H1 (cell line): ENCODE measurements at regions not wholly inside any gene's neighbourhood (a gene's known extent, or its start where the extent isn't known, plus 50 kb on each side); places are given as distances from the start of the nearest gene placed in this dataset.

ENCODE experiments used
- CTCF ChIA-PET: fragments of 300-600 bp; sonication (Branson Sonifier 250); formaldehyde crosslinking; loops from one replicate; lab custom pipeline; 2021; ENCODE audit not compliant: partially characterized antibody; lab: Charles Lee
- POLR2A ChIA-PET: fragments of 300-600 bp; sonication (Branson Sonifier 250); formaldehyde crosslinking; loops from one replicate; lab custom pipeline; 2021; ENCODE audit warnings: inconsistent platforms; ENCODE audit not compliant: partially characterized antibody; lab: Charles Lee
- DNase-seq, 2 experiments: peaks; one replicate each; pipeline versions ENCODE4 v3.0.0 to v3.0.0-alpha.2; 2010 to 2022; ENCODE audit warnings: low spot score in 2 of 2, low read depth in 1 of 2, mixed read lengths in 1 of 2
- FAIRE-seq: peaks from 2 replicates; lab custom pipeline; 2011; peaks lifted over from hg19 to GRCh38; lab: Jason Lieb, UNC
- H2AFZ ChIP-seq: 2 replicates; pipeline ENCODE4 v1.8.1; 2012; ENCODE audit warnings: low read length, inconsistent platforms
- H2AK5ac ChIP-seq: 2 replicates; pipeline ENCODE4 v1.6.1; 2013; ENCODE audit warnings: low read depth, low read length
- H2BK120ac ChIP-seq: replicated peaks from 2 replicates; pipeline ENCODE3; 2013; ENCODE audit warnings: low read depth, low read length, inconsistent platforms
- H2BK12ac ChIP-seq: 2 replicates; pipeline ENCODE4 v1.6.1; 2013; ENCODE audit warnings: low read depth, low read length
- H2BK15ac ChIP-seq: 2 replicates; pipeline ENCODE4 v1.6.1; 2013; ENCODE audit warnings: low read length
- H2BK20ac ChIP-seq: 2 replicates; pipeline ENCODE4 v1.6.1; 2013; ENCODE audit warnings: low read length
- H2BK5ac ChIP-seq: 2 replicates; pipeline ENCODE4 v1.6.1; 2013; ENCODE audit warnings: low read depth, low read length
- H3K14ac ChIP-seq: 2 replicates; pipeline ENCODE4 v1.6.1; 2013; ENCODE audit warnings: inconsistent platforms; ENCODE audit not compliant: insufficient read length
- H3K18ac ChIP-seq: 2 replicates; pipeline ENCODE4 v1.6.1; 2013; ENCODE audit warnings: low read length; ENCODE audit errors: extremely low read depth
- H3K23ac ChIP-seq: 2 replicates; pipeline ENCODE4 v1.6.1; 2013; ENCODE audit warnings: inconsistent platforms; ENCODE audit not compliant: insufficient read length
- H3K23me2 ChIP-seq: 2 replicates; pipeline ENCODE4 v1.6.1; 2013; ENCODE audit warnings: low read depth, low read length
- H3K27ac ChIP-seq: 2 replicates; pipeline ENCODE4 v1.6.1; 2011; ENCODE audit warnings: low read depth, low read length, inconsistent platforms
- H3K27me3 ChIP-seq, 4 experiments: replicated peaks in 1 of 4; 1 replicate in 1 of 4; 2 replicates in 3 of 4; pipeline versions ENCODE4 v1.6.1 to v1.8.1; 2011 to 2013; ENCODE audit warnings: low read length in 3 of 4, mild to moderate bottlenecking in 3 of 4, inconsistent platforms in 2 of 4, mixed read lengths in 2 of 4, moderate library complexity in 1 of 4; ENCODE audit not compliant: control insufficient read depth in 3 of 4, insufficient read depth in 3 of 4; ENCODE audit errors: extremely low read depth in 1 of 4
- H3K36me3 ChIP-seq, 4 experiments: 2 replicates each; pipeline versions ENCODE4 v1.6.1 to v1.8.1; 2011 to 2013; ENCODE audit warnings: mild to moderate bottlenecking in 4 of 4, low read length in 3 of 4, moderate library complexity in 2 of 4, control low read depth in 1 of 4, inconsistent platforms in 1 of 4; ENCODE audit not compliant: insufficient read depth in 4 of 4, control insufficient read depth in 2 of 4
- H3K4ac ChIP-seq: replicated peaks from 2 replicates; pipeline ENCODE3; 2013; ENCODE audit warnings: low read length, low read depth, mixed read lengths, inconsistent platforms; ENCODE audit not compliant: insufficient read length
- H3K4me1 ChIP-seq, 4 experiments: replicated peaks in 1 of 4; 1 replicate in 1 of 4; 2 replicates in 3 of 4; pipeline versions ENCODE4 v1.6.1 to v1.8.1; 2011 to 2013; ENCODE audit warnings: low read length in 3 of 4, inconsistent platforms in 2 of 4, mixed read lengths in 1 of 4; ENCODE audit not compliant: insufficient read depth in 4 of 4, control insufficient read depth in 3 of 4
- H3K4me2 ChIP-seq, 2 experiments: 2 replicates each; pipeline versions ENCODE4 v1.6.1 to v1.8.1; 2011 to 2013; ENCODE audit warnings: low read depth in 2 of 2, low read length in 2 of 2, control low read depth in 1 of 2, inconsistent platforms in 1 of 2, mild to moderate bottlenecking in 1 of 2; ENCODE audit not compliant: insufficient read depth in 1 of 2
- H3K4me3 ChIP-seq, 4 experiments: fragments of 200-600, 300-600 bp in 1 of 4; sonication (generic), shearing (Covaris generic), sonication (Bioruptor Twin) in 1 of 4; 2 replicates each; pipeline versions ENCODE4 v1.5.1 to v1.8.1; 2011 to 2016; ENCODE audit warnings: low read length in 4 of 4, low read depth in 3 of 4, control low read depth in 2 of 4, inconsistent platforms in 2 of 4, mild to moderate bottlenecking in 2 of 4, mixed read lengths in 1 of 4, moderate library complexity in 1 of 4; ENCODE audit not compliant: insufficient read depth in 2 of 4; ENCODE audit errors: extremely low read depth in 1 of 4
- H3K56ac ChIP-seq: replicated peaks from 2 replicates; pipeline ENCODE3; 2013; ENCODE audit warnings: low read depth, mild to moderate bottlenecking, mixed read lengths, low read length, inconsistent platforms; ENCODE audit not compliant: insufficient read length
- H3K79me1 ChIP-seq: 2 replicates; pipeline ENCODE4 v1.6.1; 2013; ENCODE audit warnings: low read depth, low read length, control low read depth
- H3K79me2 ChIP-seq, 2 experiments: 2 replicates each; pipeline versions ENCODE4 v1.6.1 to v1.8.1; 2012 to 2013; ENCODE audit warnings: low read length in 2 of 2, mild to moderate bottlenecking in 2 of 2, inconsistent platforms in 1 of 2; ENCODE audit not compliant: insufficient read depth in 2 of 2, control insufficient read depth in 1 of 2
- H3K9ac ChIP-seq, 4 experiments: replicated peaks in 1 of 4; 1 replicate in 1 of 4; 2 replicates in 3 of 4; pipeline versions ENCODE4 v1.6.1 to v1.8.1; 2011 to 2013; ENCODE audit warnings: low read depth in 3 of 4, low read length in 3 of 4, control low read depth in 2 of 4, mild to moderate bottlenecking in 2 of 4, moderate library complexity in 2 of 4, inconsistent platforms in 1 of 4; ENCODE audit errors: extremely low read depth in 1 of 4
- H3K9me3 ChIP-seq, 2 experiments: 2 replicates each; pipeline versions ENCODE4 v1.6.1 to v1.8.1; 2012 to 2013; ENCODE audit warnings: mild to moderate bottlenecking in 2 of 2, moderate library complexity in 2 of 2, control low read depth in 1 of 2, inconsistent platforms in 1 of 2, low read depth in 1 of 2, low read length in 1 of 2, mixed read lengths in 1 of 2; ENCODE audit not compliant: insufficient read depth in 2 of 2
- H4K20me1 ChIP-seq, 2 experiments: replicated peaks in 1 of 2; 2 replicates each; pipeline versions ENCODE3 to v1.8.1; 2011 to 2013; ENCODE audit warnings: inconsistent platforms in 2 of 2, low read length in 2 of 2, mild to moderate bottlenecking in 1 of 2; ENCODE audit not compliant: insufficient read depth in 2 of 2, control insufficient read depth in 1 of 2
- H4K5ac ChIP-seq: 2 replicates; pipeline ENCODE4 v1.6.1; 2013; ENCODE audit warnings: low read length, low read depth, mixed read lengths, inconsistent platforms; ENCODE audit not compliant: insufficient read length
- H4K8ac ChIP-seq: 2 replicates; pipeline ENCODE4 v1.8.0; 2013; ENCODE audit warnings: mild to moderate bottlenecking, moderate library complexity, low read length, inconsistent platforms; ENCODE audit not compliant: insufficient read depth; ENCODE audit errors: extremely low read depth
- H4K91ac ChIP-seq: replicated peaks from 2 replicates; pipeline ENCODE3; 2013; ENCODE audit warnings: low read length, mixed read lengths, inconsistent platforms; ENCODE audit not compliant: insufficient read length
- FOSL1 ChIP-seq: IDR thresholded peaks from 2 replicates; pipeline ENCODE4 v1.6.1; 2011; ENCODE audit warnings: mild to moderate bottlenecking, low read depth, low read length, moderate library complexity; ENCODE audit not compliant: insufficient read depth
- KDM4A ChIP-seq: IDR thresholded peaks from one replicate; pipeline ENCODE4 v1.7.1; 2012; ENCODE audit warnings: low read depth, mild to moderate bottlenecking, moderate library complexity, low read length, inconsistent platforms; ENCODE audit not compliant: severe bottlenecking
- MAFK ChIP-seq: IDR thresholded peaks from 2 replicates; pipeline ENCODE4 v1.6.1; 2012; ENCODE audit warnings: low read depth, mild to moderate bottlenecking, improper control_type of control experiment, low read length
- NANOG ChIP-seq: IDR thresholded peaks from 2 replicates; pipeline ENCODE4 v1.6.1; 2011; ENCODE audit warnings: low read length, low read depth, mild to moderate bottlenecking, inconsistent platforms; ENCODE audit not compliant: insufficient read depth, poor library complexity, severe bottlenecking
- POU5F1 ChIP-seq: IDR thresholded peaks from 2 replicates; pipeline ENCODE4 v1.6.1; 2011; ENCODE audit warnings: low read depth, mild to moderate bottlenecking, low read length, moderate library complexity
- RXRA ChIP-seq: IDR thresholded peaks from 2 replicates; pipeline ENCODE4 v1.6.1; 2011; ENCODE audit warnings: low read depth, mild to moderate bottlenecking, low read length, moderate library complexity; ENCODE audit not compliant: insufficient read depth
- TCF12 ChIP-seq: IDR thresholded peaks from 2 replicates; pipeline ENCODE4 v1.6.1; 2011; ENCODE audit warnings: low read depth, mild to moderate bottlenecking, low read length
- YY1 ChIP-seq: IDR thresholded peaks from 2 replicates; pipeline ENCODE4 v1.6.1; 2011; ENCODE audit warnings: low read depth, mild to moderate bottlenecking, low read length
- WGBS, 2 experiments: shearing (Covaris generic) in 1 of 2; methylation state at CpG; one replicate each; pipeline versions ENCODE4 v1.1.6 to v1.1.7; 2013 to 2015; ENCODE audit warnings: low lambda C conversion rate in 2 of 2, mixed read lengths in 2 of 2, inconsistent platforms in 1 of 2, low coverage in 1 of 2, missing lambda C conversion rate in 1 of 2; ENCODE audit not compliant: insufficient replicate concordance in 2 of 2, insufficient coverage in 1 of 2, insufficient read length in 1 of 2; ENCODE audit errors: extremely low coverage in 1 of 2, missing lambda C conversion rate in 1 of 2; 5-methylcytosine and 5-hydroxymethylcytosine counted together

GRCh38 chr3:159813822-159814531 is 174.7 kb upstream of the IL12A start:
- H3K4me1 ChIP-seq, result peaks cover 2 to 6% (median 3%) of the 10 kb centered on the region in 4 experiments; a peak in 5 of 7 replicates
- H3K4me2 ChIP-seq, result peak overlapping the region in 1 of 2 experiments; percentile 29; a peak in 2 of 4 replicates
- H3K79me2 ChIP-seq, result no peaks in the 10 kb centered on the region; a peak in 1 of 4 replicates
- no peak overlapping the region for H2BK20ac ChIP-seq
- no peak overlapping the region for H3K4ac ChIP-seq
- no peaks in the 10 kb centered on the region for H3K9me3 ChIP-seq
- H2BK15ac ChIP-seq, result no peak overlapping the region
- ChIA-PET POLR2A (no interaction called here), CTCF (interaction anchor here (0.5 to 2.2 kb wide), 13 partner anchors 9 to 334 kb away, joined by 3 to 14 read pairs (median 3); partner anchors contain the start of gene IL12A)
- no peak overlapping the region for H3K18ac ChIP-seq
- no peaks in the 10 kb centered on the region for H3K27me3 ChIP-seq
- DNase-seq, result peak in 1 of 2 experiments; percentile 31
- no peak overlapping the region for H4K91ac ChIP-seq
- no peak overlapping the region for H2BK120ac ChIP-seq
- H3K14ac ChIP-seq, result no peak overlapping the region
- no peaks in the 10 kb centered on the region for H3K79me1 ChIP-seq
- FAIRE-seq, result peak; percentile 42
- H3K23ac ChIP-seq, result no peak overlapping the region
- H3K36me3 ChIP-seq, result no peaks in the 10 kb centered on the region
- no peak overlapping the region for H2BK12ac ChIP-seq
- H2AFZ ChIP-seq, result no peak overlapping the region
- WGBS, 2 experiments, result 70% methylated on average over 8 of the region's 8 CpGs; no CpG with 5 or more reads in 1 of the 2 experiments
- H2BK5ac ChIP-seq, result no peak overlapping the region; the same call in 1 of the 2 replicates
- no peaks in the 10 kb centered on the region for H4K20me1 ChIP-seq
- no peak overlapping the region for H3K56ac ChIP-seq
- H3K27ac ChIP-seq, result no peak overlapping the region
- H4K5ac ChIP-seq, result no peak overlapping the region
- no peak overlapping the region for H4K8ac ChIP-seq
- H3K23me2 ChIP-seq, result no peaks in the 10 kb centered on the region
- no peak overlapping the region for H3K4me3 ChIP-seq
- H3K9ac ChIP-seq, result no peak overlapping the region
- H2AK5ac ChIP-seq, result no peak overlapping the region
- no peak for TF ChIP-seq MAFK
- TF ChIP-seq FOSL1, result no peak
- TF ChIP-seq KDM4A, result no peak
- TF ChIP-seq YY1, result no peak
- TF ChIP-seq POU5F1, result no peak
- TF ChIP-seq TCF12, result no peak
- TF ChIP-seq NANOG, result no peak
- TF ChIP-seq RXRA, result no peak
